GM11168 (cell line): ENCODE measurements at regions not wholly inside any gene's neighbourhood (a gene's known extent, or its start where the extent isn't known, plus 50 kb on each side); places are given as distances from the start of the nearest gene placed in this dataset.

ENCODE experiments used
- in situ Hi-C: fragments of 300-500 bp; cut with MboI; formaldehyde crosslinking; loops from one replicate; pipeline ENCODE4 v1.12.0; 2022; ENCODE audit warnings: low sequenced_read_pairs; ENCODE audit not compliant: unreplicated experiment

DNA sequence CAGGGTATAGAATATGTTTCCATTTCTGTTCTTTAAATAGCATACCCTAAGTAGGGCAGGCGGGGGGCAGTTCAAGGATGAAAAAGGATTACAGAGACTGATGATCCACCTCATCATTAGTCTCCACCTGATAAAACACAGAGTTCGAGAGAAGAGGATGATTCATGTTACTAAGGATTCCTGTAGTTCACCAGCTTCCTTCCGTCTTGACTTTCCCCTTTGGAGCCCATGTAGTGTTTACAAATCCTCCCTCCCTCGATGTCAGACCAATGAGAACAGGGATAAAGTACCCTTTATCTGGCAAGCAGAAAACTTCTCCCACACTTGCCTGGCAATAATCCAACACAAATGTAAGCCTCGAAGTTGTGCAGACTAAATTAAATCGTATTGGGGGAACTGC is 526.3 kb upstream of the FAM241A start:
- in situ Hi-C loops: no loop called here

DNA sequence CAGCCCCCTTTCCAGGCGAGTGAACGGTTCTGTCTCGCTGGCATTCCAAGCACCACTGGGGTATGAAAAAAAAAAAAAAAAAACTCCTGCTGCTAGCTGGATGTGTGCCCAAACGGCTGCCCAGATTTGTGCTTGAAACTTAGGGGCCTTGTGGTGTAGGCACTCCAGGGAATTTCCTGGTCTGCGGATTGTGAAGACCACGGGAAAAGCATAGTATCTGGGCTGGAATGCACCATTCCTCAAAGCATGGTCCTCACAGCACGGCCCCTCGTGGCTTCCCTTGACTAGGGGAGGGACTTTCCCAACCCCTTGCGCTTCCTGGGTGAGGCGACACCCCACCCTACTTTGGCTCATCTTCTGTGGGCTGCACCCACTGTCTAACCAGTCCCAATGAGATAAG is 516.8 kb upstream of the FAM241A start:
- in situ Hi-C loops: loop anchor here (25.0 kb wide), 2 partner anchors 609 to 991 kb away; partner anchors contain the start of gene AP1AR

DNA sequence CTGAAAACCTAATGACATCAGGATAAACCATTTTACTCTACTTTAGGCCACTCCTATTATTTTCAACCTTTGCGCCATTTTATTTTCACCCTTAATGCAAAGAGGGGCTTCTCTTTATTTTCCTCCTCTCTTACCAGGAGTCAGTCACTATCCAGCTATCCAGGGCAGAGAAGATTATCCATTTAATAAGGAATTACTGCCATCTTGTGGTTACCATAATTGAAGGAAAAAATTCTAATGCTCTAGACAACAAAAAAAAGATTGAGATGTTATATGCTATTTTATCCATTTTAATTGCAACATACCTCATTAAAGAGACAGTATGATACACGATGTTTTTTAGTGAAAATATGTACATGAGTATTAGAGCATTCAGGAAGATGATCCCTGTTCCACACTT is 514.5 kb upstream of the FAM241A start:
- in situ Hi-C loops: loop anchor here (25.0 kb wide), 2 partner anchors 607 to 993 kb away; partner anchors contain the start of gene AP1AR

DNA sequence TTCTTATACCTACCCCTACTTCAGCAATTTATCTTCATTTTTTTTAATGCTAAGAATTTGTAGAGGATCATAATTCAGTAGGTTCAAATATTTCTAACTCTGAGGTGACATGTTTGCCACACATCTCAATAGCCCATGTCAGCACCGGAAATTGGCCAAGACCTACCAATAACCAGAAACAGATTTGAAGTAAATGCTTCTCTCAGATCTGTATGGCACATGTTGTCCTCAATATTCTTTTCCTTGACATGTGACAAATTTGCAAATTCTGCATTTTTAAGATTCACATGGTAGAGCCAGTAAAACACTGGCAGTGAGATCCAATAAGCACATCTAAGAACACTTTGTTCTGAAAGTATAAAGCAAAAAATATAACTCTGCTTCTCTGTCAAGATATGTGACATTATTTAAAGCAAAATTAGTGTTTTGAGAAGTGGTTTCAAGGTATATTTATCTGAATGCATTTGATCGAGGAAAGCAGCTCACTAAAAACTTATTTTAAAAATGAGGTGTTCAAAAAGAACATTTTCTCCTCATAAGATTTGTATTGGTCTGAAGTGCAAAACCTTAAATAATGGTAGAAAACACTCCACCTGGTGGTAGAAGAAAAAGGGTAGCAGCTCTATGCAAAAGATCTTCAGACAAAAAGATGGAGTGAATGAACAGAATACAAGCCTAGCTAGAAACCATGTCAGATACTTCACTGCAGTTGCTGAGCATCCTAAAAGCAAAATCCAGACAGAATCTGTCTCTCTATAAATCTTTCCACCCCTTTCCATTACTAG is 513.8 kb upstream of the FAM241A start:
- in situ Hi-C loops: loop anchor here (25.0 kb wide), 2 partner anchors 606 to 994 kb away; partner anchors contain the start of gene AP1AR

DNA sequence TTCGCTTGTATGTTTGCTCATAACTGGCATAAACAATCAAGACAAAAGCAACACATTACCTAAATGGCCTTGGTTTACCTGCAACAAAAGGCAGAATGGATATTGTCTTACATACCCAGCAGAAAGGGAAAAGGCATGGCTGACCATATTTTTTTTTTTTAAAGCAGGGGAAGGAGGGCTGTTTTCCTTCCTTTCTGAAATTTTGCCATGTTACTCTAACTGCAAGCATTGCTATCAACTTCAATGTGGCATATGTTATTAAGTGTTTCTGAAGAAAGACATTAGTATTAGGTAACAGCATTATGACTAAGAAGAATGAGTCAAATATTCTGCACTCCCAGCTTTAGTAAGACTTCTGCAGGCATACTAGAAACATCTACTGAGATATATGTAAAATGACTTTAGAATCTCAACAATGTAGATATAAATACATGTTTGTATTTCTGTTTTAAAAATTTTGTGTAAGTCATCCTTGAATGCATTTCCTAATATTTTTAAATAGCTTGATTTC is 512.6 kb upstream of the FAM241A start:
- in situ Hi-C loops: loop anchor here (25.0 kb wide), 2 partner anchors 605 to 995 kb away; partner anchors contain the start of gene AP1AR

DNA sequence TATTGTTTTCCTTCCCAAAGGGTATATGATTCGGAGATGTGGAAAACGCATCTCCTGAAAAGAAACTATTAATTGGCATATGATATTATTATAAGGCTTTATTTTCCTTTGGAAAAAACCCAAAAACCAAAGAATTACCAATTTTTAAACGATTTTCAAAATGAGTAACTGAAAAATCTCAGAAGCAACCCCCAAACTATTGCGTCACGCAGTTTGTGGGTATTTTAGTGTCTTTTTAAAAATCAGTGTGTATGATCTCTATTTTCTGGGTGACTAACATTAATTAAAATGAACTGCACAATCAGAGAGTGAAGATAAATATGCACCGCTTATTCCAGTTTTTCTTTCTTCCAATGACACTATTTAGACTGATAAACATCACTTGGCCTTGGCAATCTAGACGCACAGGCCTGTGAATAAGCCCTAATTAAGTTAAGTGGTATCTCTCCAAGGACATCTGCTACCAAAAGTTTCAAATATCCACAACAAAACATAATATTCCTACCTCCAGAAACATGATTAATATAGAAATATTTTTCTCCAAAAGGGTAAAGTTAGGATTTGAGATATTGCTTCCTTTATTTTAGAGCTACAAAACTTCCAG is 511.5 kb upstream of the FAM241A start:
- in situ Hi-C loops: loop anchor here (25.0 kb wide), 2 partner anchors 604 to 996 kb away; partner anchors contain the start of gene AP1AR

DNA sequence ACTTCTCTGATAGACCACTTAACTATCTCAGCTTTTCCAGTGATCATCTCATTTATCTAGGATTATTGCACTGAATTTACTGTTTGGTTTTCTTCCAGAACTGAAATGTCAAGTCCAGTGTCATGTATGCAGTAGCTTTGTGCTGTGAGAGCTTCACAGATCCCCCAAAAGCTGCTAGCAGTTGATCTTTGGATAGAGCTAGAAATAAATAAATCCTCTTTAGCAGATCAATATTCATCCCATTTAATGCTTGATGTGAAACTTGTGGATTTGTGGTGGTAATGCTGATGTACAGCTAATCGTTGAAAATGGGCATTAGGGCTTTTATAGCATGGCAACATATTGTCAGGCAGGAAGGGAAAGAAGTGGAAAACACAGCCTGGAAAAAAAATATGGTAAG is 509.6 kb upstream of the FAM241A start:
- in situ Hi-C loops: loop anchor here (25.0 kb wide), 2 partner anchors 602 to 998 kb away; partner anchors contain the start of gene AP1AR

DNA sequence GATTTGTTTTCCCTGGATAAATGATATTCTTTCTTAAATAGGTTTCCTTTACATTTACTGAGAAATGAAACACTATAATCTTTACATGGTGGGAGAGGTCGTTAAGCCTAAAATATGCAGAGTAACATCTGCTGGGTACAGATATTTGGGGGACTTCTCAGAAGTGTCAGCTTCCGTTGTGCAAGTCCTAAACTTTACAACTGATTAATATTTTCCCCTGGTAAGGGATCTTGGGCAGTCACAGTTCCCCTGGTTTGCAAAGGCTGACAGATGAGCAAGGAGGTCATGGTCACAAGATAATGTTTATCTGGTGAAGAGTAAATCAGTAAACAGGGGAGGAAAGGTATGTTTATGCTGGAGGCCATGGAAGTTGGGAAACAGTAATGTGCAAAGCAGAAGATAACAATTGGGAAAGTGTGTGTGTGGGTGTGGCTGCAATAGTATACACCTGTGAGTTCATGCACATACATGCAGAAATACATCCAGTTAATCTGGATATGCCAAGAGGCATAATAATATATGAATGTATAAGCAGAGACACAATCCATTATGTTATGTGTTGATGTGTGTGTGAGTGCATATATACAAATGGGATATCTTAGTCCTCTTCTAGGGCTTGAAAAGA is 508.2 kb upstream of the FAM241A start:
- in situ Hi-C loops: loop anchor here (25.0 kb wide), 2 partner anchors 600 to 1000 kb away; partner anchors contain the start of gene AP1AR

DNA sequence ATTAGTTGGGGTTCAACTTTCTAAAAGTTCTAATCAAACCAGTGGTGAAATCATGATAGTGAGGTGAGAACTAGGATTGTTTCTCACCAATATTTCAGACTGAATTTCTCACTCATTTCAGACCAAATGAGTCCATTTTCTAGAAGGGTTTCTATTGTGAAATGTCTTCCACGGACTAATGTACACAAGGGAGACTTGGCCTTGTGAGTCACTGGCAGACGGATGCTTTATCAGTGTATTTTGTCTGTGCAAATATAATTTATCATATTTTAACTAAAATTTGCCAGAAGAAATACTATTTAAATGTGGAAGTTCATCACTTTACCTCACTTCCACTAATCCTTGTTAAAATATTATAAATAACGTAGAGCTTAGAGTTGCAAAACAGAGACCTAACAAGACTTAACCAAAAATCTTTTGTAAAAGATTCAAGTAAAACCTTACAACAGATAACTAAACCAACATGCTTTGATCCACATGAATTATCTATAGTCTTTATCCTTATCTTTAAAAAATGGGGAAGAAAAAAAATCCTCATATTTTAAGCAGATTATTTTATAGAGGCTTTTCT is 506.0 kb upstream of the FAM241A start:
- in situ Hi-C loops: loop anchor here (25.0 kb wide), 2 partner anchors 598 to 1002 kb away; partner anchors contain the start of gene AP1AR

DNA sequence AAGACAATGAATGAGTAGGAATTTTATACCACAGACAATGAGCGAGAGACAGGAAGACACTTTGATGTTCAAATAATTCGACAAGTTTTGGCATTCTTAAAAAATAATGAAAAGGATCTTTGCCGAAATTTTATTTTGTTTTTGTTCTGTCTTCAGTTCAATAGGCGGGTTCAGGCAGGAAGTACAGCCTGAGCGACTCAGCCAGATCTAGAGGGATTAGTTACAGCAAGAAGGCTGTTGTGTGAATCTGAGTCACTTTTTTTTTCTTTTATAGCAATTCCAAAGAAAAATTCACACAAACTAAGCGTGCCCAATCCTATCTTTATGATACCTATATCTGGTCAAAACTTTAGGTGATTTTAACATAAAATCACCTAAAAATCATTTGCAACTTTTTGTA is 505.4 kb upstream of the FAM241A start:
- in situ Hi-C loops: loop anchor here (5.0 to 25.0 kb wide), 4 partner anchors 297 to 1003 kb away; partner anchors contain the start of gene AP1AR

DNA sequence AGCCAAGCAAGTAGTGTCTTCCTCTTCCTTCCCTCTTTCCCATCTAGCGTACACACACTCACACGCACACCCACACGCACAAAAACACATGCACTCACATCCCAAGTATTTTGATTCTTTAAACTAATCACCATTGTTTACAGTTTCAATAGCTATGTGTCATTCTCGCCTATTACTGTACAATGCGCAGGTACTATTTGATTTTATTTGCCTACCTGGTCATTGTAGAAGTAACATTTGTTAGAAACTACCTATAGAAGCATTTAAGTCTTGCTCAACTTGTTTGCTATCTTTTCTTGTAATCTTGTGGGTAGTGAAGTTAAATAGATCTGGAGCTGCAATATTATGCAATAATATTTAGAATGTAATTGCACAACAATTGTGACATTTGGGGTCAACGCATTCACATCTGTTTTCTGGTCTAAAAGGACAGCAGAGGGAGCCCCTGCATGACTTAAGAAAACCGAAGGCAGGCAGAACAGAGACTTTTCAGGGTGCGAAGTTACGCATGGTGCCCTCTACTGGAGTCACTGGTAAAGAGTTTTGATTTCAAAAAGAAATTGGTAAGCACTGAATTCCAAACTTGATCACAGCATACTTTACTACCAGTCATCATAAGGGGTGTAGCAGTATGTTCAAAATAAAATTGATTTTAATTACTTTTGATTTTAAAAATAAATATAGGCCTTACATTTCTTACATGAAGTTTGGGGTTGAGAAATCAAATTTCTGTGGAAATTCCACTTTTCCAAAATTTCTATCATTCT is 503.3 kb upstream of the FAM241A start:
- in situ Hi-C loops: loop anchor here (5.0 to 25.0 kb wide), 4 partner anchors 295 to 1005 kb away; partner anchors contain the start of gene AP1AR

DNA sequence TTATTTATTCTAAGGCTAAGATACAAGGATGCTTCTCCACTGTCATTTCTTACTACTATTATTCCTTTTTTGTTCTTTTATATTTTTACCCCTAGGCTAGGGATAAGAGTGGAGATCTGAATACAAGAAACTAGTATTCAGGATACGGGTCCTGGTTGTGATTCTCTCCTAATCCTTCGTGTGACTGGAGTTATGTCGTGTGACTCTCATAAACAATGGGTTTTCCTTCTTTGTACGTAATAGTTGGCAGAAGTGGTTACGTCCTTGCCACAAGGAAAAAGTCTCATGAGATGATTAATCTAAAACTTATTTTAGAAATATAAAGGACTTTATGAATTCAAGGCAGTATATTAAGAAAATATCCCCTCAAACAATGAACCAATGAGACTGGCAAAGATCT is 497.2 kb upstream of the FAM241A start:
- in situ Hi-C loops: loop anchor here (10.0 to 25.0 kb wide), 3 partner anchors 387 to 1011 kb away; partner anchors contain the start of gene AP1AR

DNA sequence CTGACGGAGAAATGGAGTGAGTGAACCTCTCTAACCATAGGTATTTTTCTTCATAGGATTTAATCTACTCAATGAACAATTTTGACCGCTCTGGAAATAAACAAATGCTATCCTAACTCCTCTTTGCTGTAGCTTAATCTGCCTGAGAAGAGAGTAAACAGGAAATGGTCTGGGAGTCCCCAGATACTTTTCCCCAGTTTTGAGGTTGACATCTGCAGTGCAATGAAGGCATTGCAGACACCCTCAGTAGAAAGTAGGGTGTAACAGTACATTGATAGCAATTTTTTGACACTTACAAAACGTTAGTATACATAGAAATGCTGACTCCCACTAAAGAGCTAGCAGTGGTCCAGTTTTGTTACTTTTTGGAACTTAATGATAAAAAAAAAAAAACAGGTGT is 495.9 kb upstream of the FAM241A start:
- in situ Hi-C loops: loop anchor here (10.0 to 25.0 kb wide), 3 partner anchors 385 to 1012 kb away; partner anchors contain the start of gene AP1AR

DNA sequence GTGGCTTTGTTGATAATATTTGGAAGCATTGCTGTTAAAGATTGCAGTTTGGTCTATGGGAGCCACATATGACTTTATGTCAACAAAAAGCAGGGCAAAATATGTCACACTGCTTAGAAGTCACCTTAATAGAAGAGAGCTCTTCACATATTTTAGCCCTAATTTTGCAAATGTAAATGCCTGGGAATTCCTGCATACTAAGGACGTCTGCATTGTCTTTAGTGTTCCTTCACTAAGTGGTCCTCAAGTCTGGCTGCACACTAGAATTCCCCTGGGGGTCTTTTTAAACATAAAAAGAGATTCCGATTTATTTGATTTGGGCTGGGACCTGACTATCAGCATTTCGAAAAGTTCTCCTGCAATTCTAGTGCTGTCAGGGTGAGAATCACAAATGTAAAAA is 495.1 kb upstream of the FAM241A start:
- in situ Hi-C loops: no loop called here

DNA sequence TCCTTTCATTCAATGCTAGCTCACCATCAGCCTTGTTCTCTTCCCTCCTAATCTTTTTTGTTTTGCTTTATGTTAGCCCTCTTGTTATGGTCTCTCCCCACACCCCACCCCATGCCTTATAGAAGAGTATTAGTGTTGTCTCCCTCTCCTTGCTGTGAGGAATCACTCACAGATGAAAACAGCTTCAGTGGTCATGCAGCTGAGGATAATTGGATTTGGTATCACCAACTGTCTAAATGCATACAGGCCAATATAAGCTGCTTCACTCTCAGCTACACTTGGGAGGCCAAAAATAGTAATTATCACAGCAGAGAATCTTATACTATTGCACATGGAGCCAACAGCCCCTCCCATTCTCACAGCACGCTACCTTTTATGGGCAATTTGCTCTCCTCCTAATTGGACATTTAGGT is 494.6 kb upstream of the FAM241A start:
- in situ Hi-C loops: no loop called here

DNA sequence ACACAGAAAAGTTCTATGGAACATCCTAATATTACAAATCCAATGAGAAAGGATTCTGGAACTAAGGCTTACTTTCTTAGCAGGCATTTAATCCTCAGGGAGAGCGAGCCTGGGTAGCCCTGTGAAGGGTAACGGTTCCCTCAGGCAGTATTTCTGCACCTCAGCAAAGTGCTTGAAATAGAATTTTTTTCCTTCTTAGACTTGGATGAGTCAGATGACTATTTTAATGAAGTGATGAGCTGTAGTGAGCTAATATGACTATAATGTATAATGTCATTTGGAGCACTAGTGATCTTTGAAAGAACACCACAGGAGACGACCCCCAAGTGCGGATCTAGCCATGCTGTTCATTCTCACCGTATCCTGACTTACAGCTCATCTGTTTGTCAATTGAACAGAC is 493.0 kb upstream of the FAM241A start:
- in situ Hi-C loops: no loop called here

DNA sequence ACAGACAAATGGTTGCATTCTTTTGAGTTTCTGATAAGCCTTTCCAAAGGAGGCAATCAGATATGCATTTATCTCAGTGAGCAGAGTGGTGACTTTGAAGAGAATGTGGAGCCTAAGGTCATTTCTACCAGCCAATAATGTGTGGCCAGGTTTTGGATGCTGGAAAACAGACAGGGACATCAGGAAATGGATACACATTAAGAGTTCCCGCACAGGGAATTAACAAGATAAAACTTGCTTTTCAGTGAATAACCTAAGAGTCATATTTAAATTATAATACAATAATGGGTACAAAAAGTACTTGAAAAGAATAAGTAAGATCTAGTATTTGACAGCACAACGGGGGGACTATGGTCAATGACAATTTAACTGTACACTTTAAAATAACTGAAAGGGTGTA is 492.3 kb upstream of the FAM241A start:
- in situ Hi-C loops: no loop called here

DNA sequence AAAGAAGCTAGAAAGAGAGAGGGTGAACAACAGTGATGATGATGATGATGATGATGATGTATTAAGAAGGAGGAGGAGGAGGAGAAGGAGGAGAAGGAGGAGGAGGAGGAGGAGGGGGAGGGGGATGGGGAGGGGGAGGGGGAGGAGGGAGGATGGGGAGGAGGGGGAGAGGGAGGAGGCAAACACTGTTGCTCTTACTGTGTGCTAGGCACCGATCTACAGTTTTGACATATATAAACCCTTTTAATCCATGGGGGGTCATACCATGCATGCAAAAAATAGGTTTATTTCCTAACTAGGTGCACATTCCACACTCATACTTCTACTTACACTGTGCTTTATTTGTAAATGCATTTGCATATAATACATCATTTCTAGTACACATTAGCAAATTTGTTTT is 482.8 kb upstream of the FAM241A start:
- in situ Hi-C loops: no loop called here

DNA sequence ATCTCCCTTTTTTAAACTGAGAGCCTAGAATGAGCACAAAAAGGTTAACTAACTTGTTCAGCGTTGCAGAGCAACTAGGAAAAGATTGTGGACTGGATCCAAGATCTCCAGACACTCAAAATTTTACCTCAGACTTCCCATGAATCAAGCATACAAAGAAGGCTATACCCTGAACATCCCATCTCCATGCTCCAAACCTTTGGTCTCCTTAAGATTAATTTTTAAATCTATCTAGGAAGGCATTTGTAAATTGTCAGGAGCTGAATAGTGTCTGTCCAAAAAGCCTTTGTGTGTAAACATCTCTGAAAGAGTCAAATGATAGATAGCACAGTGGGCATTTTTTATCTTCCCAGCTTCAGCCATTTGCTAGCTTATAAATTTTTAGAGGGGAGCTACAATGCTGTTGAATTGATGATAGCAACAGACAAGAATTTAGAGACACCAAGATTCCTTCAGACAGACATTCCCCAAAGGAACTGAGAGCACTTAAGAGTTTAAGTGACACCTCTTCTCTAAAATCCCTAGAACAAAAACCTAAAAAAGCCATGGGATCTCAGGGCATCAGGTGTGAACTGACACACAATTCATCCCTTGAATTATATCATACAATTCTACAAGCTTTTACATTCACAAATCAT is 480.8 kb upstream of the FAM241A start:
- in situ Hi-C loops: no loop called here
